ENCODE measurements at regions not wholly inside any gene's neighbourhood (a gene's known extent, or its start where the extent isn't known, plus 50 kb on each side); places are given as distances from the start of the nearest gene placed in this dataset.
"Not testable (repeated sequence)": the region's sequence is repeated elsewhere in the genome, so short reads cannot be mapped to it uniquely, and the experiment has no call there.

DNA sequence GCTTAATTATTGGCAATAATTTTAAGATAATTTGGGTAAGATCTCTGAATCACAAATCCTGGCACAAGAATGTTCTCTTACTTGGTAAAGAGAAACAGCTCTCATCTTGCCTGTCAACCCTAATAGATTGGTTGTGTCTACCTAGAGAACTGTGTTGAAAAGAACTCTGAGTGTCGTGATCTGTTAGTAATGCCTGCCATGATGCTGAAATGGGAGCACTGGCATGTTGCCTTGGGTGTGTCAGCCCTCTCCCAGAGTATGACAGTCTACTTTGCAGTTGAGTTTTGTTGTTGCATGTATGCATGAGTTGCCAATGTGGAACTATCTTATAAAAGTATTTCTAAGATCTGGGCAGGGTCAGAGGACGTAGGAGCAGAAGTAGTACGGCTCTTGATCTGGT lies 221.4 kb downstream of the MAF start:
- Mint-ChIP-seq H3K9me3 (peaks cover 0 to 9% (median 0%) of the 10 kb centered on the region in 3 donors), H3K4me1 (peaks cover 26 to 33% (median 28%) of the 10 kb centered on the region in 3 donors), H3K36me3 (no peaks in the 10 kb centered on the region), H3K27ac (no peak overlapping the region), H3K4me3 (no peak overlapping the region), H3K27me3 (peaks cover 2 to 5% of the 10 kb centered on the region in 2 donors)
- Histone ChIP-seq H3K27me3 (replicated peaks in 1 of 2; ENCODE audit: control insufficient read depth in 2 of 2, extremely low read depth in 1 of 2, insufficient read depth in 2 of 2, low read length in 1 of 2) (no peaks in the 10 kb centered on the region), H3K9me3 (no peaks in the 10 kb centered on the region), H3K36me3 (ENCODE audit: control insufficient read depth in 2 of 2, extremely low read depth in 1 of 2, insufficient read depth in 1 of 2, low read length in 1 of 2) (no peaks in the 10 kb centered on the region), H3K27ac (ENCODE audit: low read length) (no peak overlapping the region), H3K4me1 (ENCODE audit: control insufficient read depth in 1 of 2, extremely low read depth in 1 of 2, insufficient read depth in 2 of 2, low read length in 2 of 2) (peaks cover 10 to 26% of the 10 kb centered on the region in 2 experiments), H3K4me3 (ENCODE audit: control insufficient read depth in 1 of 2, extremely low read depth in 1 of 2, low read length in 1 of 2) (no peak overlapping the region)
- ATAC-seq (replicated peaks in 1 of 4) (no peak), DNase-seq (no peak)
- POLR2A ChIA-PET, result no interaction called here
- CTCF ChIA-PET, result no interaction called here
- no CpG with 5 or more reads among the region's 3 CpGs for WGBS (ENCODE audit: insufficient coverage)

GRCh38 chr16:79377082-79377481 lies 223.5 kb downstream of the MAF start:
- H3K9me3 ChIP-seq; H3K27me3 Mint-ChIP-seq; H3K27ac Mint-ChIP-seq; H3K9me3 Mint-ChIP-seq; H3K4me3 Mint-ChIP-seq; ATAC-seq (replicated peaks in 1 of 4); POLR2A ChIA-PET; H3K36me3 ChIP-seq (ENCODE audit: control insufficient read depth in 2 of 2, extremely low read depth in 1 of 2, insufficient read depth in 1 of 2, low read length in 1 of 2); H3K36me3 Mint-ChIP-seq; CTCF ChIA-PET; DNase-seq; H3K27ac ChIP-seq (ENCODE audit: low read length); H3K27me3 ChIP-seq (replicated peaks in 1 of 2; ENCODE audit: control insufficient read depth in 2 of 2, extremely low read depth in 1 of 2, insufficient read depth in 2 of 2, low read length in 1 of 2); H3K4me3 ChIP-seq (ENCODE audit: control insufficient read depth in 1 of 2, extremely low read depth in 1 of 2, low read length in 1 of 2): not testable (repeated sequence)
- peaks cover 23 to 31% (median 26%) of the 10 kb centered on the region in 3 donors for H3K4me1 Mint-ChIP-seq
- WGBS (ENCODE audit: insufficient coverage), result no CpG with 5 or more reads among the region's 5 CpGs
- H3K4me1 ChIP-seq (ENCODE audit: control insufficient read depth in 1 of 2, extremely low read depth in 1 of 2, insufficient read depth in 2 of 2, low read length in 2 of 2), result peaks cover 10 to 26% of the 10 kb centered on the region in 2 experiments

- peaks cover 3% of the 10 kb centered on the region for H3K36me3 Mint-ChIP-seq
Measured at GRCh38 chr16:79375351-79375750, 225.2 kb downstream of the MAF start.

DNA sequence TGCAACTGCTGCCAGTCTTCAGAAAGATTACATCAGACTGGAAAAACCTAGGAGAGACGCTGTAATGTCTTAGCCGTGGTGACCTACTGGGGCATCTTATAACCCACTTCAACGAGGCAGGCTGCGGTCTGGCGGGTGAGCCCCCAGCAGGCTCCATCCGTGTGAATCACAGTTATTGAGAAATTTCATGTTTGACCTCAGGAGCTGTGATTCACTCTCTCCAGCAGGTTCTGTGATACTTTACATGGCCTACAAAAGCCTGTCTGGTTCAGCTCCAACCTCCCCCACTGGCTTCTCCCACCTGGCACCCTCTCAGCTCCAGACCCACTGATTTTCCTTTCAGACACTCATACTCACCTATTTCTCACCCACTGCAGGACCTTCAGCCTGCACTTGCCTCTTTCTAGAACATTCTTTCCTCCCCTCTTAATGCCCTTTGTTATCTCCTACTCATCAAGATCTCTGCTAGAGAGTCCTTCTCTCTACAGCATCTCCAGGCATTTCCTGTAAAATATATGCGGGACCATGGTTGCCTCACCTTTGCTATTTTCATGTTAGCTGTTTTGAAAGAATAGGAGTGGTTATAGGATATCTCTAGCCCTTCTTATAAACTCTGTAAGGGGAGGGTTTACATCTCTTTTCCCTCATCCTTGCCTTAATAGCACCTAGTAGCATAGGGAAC lies 227.9 kb downstream of the MAF start:
- no peaks in the 10 kb centered on the region for H3K36me3 ChIP-seq (ENCODE audit: control insufficient read depth in 2 of 2, extremely low read depth in 1 of 2, insufficient read depth in 1 of 2, low read length in 1 of 2)

More at GRCh38 chr16:79375351-79375750, 225.2 kb downstream of the MAF start:
- Histone ChIP-seq H3K36me3 (ENCODE audit: control insufficient read depth in 2 of 2, extremely low read depth in 1 of 2, insufficient read depth in 1 of 2, low read length in 1 of 2) (no peaks in the 10 kb centered on the region), H3K27ac (ENCODE audit: low read length) (no peak overlapping the region), H3K9me3 (no peaks in the 10 kb centered on the region), H3K4me3 (ENCODE audit: control insufficient read depth in 1 of 2, extremely low read depth in 1 of 2, low read length in 1 of 2) (no peak overlapping the region), H3K4me1 (ENCODE audit: control insufficient read depth in 1 of 2, extremely low read depth in 1 of 2, insufficient read depth in 2 of 2, low read length in 2 of 2) (peaks cover 2 to 21% of the 10 kb centered on the region in 2 experiments), H3K27me3 (replicated peaks in 1 of 2; ENCODE audit: control insufficient read depth in 2 of 2, extremely low read depth in 1 of 2, insufficient read depth in 2 of 2, low read length in 1 of 2) (no peaks in the 10 kb centered on the region)
- ATAC-seq (replicated peaks in 1 of 4) (no peak), DNase-seq (no peak)
- H3K27ac Mint-ChIP-seq, result no peak overlapping the region
- ChIA-PET POLR2A (no interaction called here), CTCF (no interaction called here)
- H3K9me3 Mint-ChIP-seq, result peaks cover 9 to 21% (median 14%) of the 10 kb centered on the region in 3 donors
- no peak overlapping the region for H3K4me3 Mint-ChIP-seq
- H3K27me3 Mint-ChIP-seq, result peaks cover 2 to 5% of the 10 kb centered on the region in 2 donors
- peaks cover 13 to 24% (median 13%) of the 10 kb centered on the region in 3 donors for H3K4me1 Mint-ChIP-seq

GRCh38 chr16:79370736-79371135 lies 229.8 kb downstream of the MAF start:
- Histone ChIP-seq H3K9me3 (no peaks in the 10 kb centered on the region), H3K36me3 (ENCODE audit: control insufficient read depth in 2 of 2, extremely low read depth in 1 of 2, insufficient read depth in 1 of 2, low read length in 1 of 2) (no peaks in the 10 kb centered on the region), H3K27me3 (replicated peaks in 1 of 2; ENCODE audit: control insufficient read depth in 2 of 2, extremely low read depth in 1 of 2, insufficient read depth in 2 of 2, low read length in 1 of 2) (no peaks in the 10 kb centered on the region), H3K27ac (ENCODE audit: low read length) (peak overlapping the region; percentile 10), H3K4me1 (ENCODE audit: control insufficient read depth in 1 of 2, extremely low read depth in 1 of 2, insufficient read depth in 2 of 2, low read length in 2 of 2) (peaks cover 4 to 14% of the 10 kb centered on the region in 2 experiments), H3K4me3 (ENCODE audit: control insufficient read depth in 1 of 2, extremely low read depth in 1 of 2, low read length in 1 of 2) (no peak overlapping the region)
- ATAC-seq (replicated peaks in 1 of 4) (peak in 1 of 4 experiments; percentile 79), DNase-seq (peak in 27 of 35 experiments; percentile 5 to 66 (median 24))
- H3K4me1 Mint-ChIP-seq, result peaks cover 8 to 16% (median 9%) of the 10 kb centered on the region in 3 donors
- peak overlapping the region in 1 of 2 donors; percentile 7 for H3K27ac Mint-ChIP-seq
- CTCF ChIA-PET, result interaction anchor here in 1 of 2 donors (0.6 to 0.7 kb wide), 3 partner anchors 140 to 978 kb away, joined by 3 to 4 read pairs (median 3); no protein-coding TSS in a partner anchor
- H3K4me3 Mint-ChIP-seq, result no peak overlapping the region
- WGBS (ENCODE audit: insufficient coverage), result no CpG with 5 or more reads among the region's 2 CpGs
- POLR2A ChIA-PET, result interaction anchor here in 1 of 2 donors (0.7 kb wide), 1 partner anchor 11 kb away, joined by 6 read pairs; no protein-coding TSS in a partner anchor
- H3K36me3 Mint-ChIP-seq, result peaks cover 3% of the 10 kb centered on the region
- H3K27me3 Mint-ChIP-seq, result no peaks in the 10 kb centered on the region
- peaks cover 13 to 21% (median 18%) of the 10 kb centered on the region in 3 donors for H3K9me3 Mint-ChIP-seq

More for the DNA sequence above, 227.9 kb downstream of the MAF start:
- WGBS (ENCODE audit: insufficient coverage), result 85% methylated on average over 6 of the region's 7 CpGs
- peaks cover 9 to 21% (median 14%) of the 10 kb centered on the region in 3 donors for H3K9me3 Mint-ChIP-seq
- Histone ChIP-seq H3K9me3 (no peaks in the 10 kb centered on the region), H3K27me3 (replicated peaks in 1 of 2; ENCODE audit: control insufficient read depth in 2 of 2, extremely low read depth in 1 of 2, insufficient read depth in 2 of 2, low read length in 1 of 2) (no peaks in the 10 kb centered on the region), H3K4me3 (ENCODE audit: control insufficient read depth in 1 of 2, extremely low read depth in 1 of 2, low read length in 1 of 2) (no peak overlapping the region), H3K4me1 (ENCODE audit: control insufficient read depth in 1 of 2, extremely low read depth in 1 of 2, insufficient read depth in 2 of 2, low read length in 2 of 2) (peaks cover 4 to 14% of the 10 kb centered on the region in 2 experiments), H3K27ac (ENCODE audit: low read length) (no peak overlapping the region)
- H3K27ac Mint-ChIP-seq, result no peak overlapping the region
- ATAC-seq (replicated peaks in 1 of 4) (peak in 1 of 4 experiments; percentile 55), DNase-seq (peak in 11 of 35 experiments; percentile 1 to 51 (median 11))
- H3K27me3 Mint-ChIP-seq, result no peaks in the 10 kb centered on the region
- no peak overlapping the region for H3K4me3 Mint-ChIP-seq
- peaks cover 3% of the 10 kb centered on the region for H3K36me3 Mint-ChIP-seq
- peaks cover 8 to 16% (median 9%) of the 10 kb centered on the region in 3 donors for H3K4me1 Mint-ChIP-seq
- ChIA-PET CTCF (interaction anchor here in 1 of 2 donors (0.8 kb wide), 1 partner anchor 13 kb away, joined by 3 read pairs; no protein-coding TSS in a partner anchor), POLR2A (no interaction called here)

- CTCF ChIA-PET, result no interaction called here
Measured at GRCh38 chr16:79369796-79370195, 230.7 kb downstream of the MAF start.

More at GRCh38 chr16:79369796-79370195, 230.7 kb downstream of the MAF start:
- H3K9me3 Mint-ChIP-seq, result peaks cover 13 to 23% (median 18%) of the 10 kb centered on the region in 3 donors
- no CpG with 5 or more reads among the region's 3 CpGs for WGBS (ENCODE audit: insufficient coverage)
- no peak overlapping the region for H3K4me3 ChIP-seq (ENCODE audit: control insufficient read depth in 1 of 2, extremely low read depth in 1 of 2, low read length in 1 of 2)
- H3K9me3 ChIP-seq, result no peaks in the 10 kb centered on the region
- peaks cover 3% of the 10 kb centered on the region for H3K36me3 Mint-ChIP-seq
- no peak overlapping the region for H3K27ac Mint-ChIP-seq
- no peak overlapping the region for H3K4me3 Mint-ChIP-seq
- no peak overlapping the region for H3K27ac ChIP-seq (ENCODE audit: low read length)
- H3K27me3 ChIP-seq (replicated peaks in 1 of 2; ENCODE audit: control insufficient read depth in 2 of 2, extremely low read depth in 1 of 2, insufficient read depth in 2 of 2, low read length in 1 of 2), result no peaks in the 10 kb centered on the region
- H3K27me3 Mint-ChIP-seq, result no peaks in the 10 kb centered on the region
- H3K36me3 ChIP-seq (ENCODE audit: control insufficient read depth in 2 of 2, extremely low read depth in 1 of 2, insufficient read depth in 1 of 2, low read length in 1 of 2), result no peaks in the 10 kb centered on the region
- DNase-seq, result no peak
- peaks cover 8 to 16% (median 9%) of the 10 kb centered on the region in 3 donors for H3K4me1 Mint-ChIP-seq
- peaks cover 4 to 14% of the 10 kb centered on the region in 2 experiments for H3K4me1 ChIP-seq (ENCODE audit: control insufficient read depth in 1 of 2, extremely low read depth in 1 of 2, insufficient read depth in 2 of 2, low read length in 2 of 2)
- no peak for ATAC-seq (replicated peaks in 1 of 4)
- POLR2A ChIA-PET, result no interaction called here
